Subcutaneous abdominal adipose tissue (tissue), 5 donors: ENCODE measurements at regions not wholly inside any gene's neighbourhood (a gene's known extent, or its start where the extent isn't known, plus 50 kb on each side); places are given as distances from the start of the nearest gene placed in this dataset.
"Not testable (repeated sequence)": the region's sequence is repeated elsewhere in the genome, so short reads cannot be mapped to it uniquely, and the experiment has no call there.

Experiments used
- H3K27ac ChIP-seq: one replicate; pipeline ENCODE4 v1.7.0; 2013; ENCODE audit warnings: low read depth, mild to moderate bottlenecking, inconsistent platforms, low read length, moderate library complexity
- H3K27me3 ChIP-seq, 5 donors: one replicate each; pipeline ENCODE4 v1.7.0; 2013; ENCODE audit warnings: low read length in 5 of 5, inconsistent platforms in 1 of 5; ENCODE audit not compliant: control insufficient read depth in 5 of 5, insufficient read depth in 4 of 5
- H3K36me3 ChIP-seq, 5 donors: one replicate each; pipeline ENCODE4 v1.7.0; 2013; ENCODE audit warnings: low read length in 5 of 5; ENCODE audit not compliant: control insufficient read depth in 5 of 5, insufficient read depth in 5 of 5
- H3K4me1 ChIP-seq, 5 donors: one replicate each; pipeline ENCODE4 v1.7.0; 2013; ENCODE audit warnings: low read length in 5 of 5, mild to moderate bottlenecking in 3 of 5, moderate library complexity in 1 of 5; ENCODE audit not compliant: control insufficient read depth in 5 of 5, insufficient read depth in 5 of 5
- H3K4me3 ChIP-seq, 5 donors: one replicate each; pipeline ENCODE4 v1.7.0; 2013; ENCODE audit warnings: low read length in 5 of 5, low read depth in 1 of 5
- H3K9ac ChIP-seq, 5 donors: one replicate each; pipeline ENCODE4 v1.7.0; 2013; ENCODE audit warnings: low read length in 5 of 5, mild to moderate bottlenecking in 4 of 5, moderate library complexity in 3 of 5
- H3K9me3 ChIP-seq, 5 donors: one replicate each; pipeline ENCODE4 v1.7.0; 2013; ENCODE audit warnings: low read length in 5 of 5; ENCODE audit not compliant: control insufficient read depth in 5 of 5
- donor health status: healthy.
- donor health status: healthy.
- donor health status: healthy.
- donor health status: healthy.
- donor health status: healthy.

- not testable (repeated sequence) for H3K9ac ChIP-seq, H3K36me3 ChIP-seq, H3K4me3 ChIP-seq, H3K9me3 ChIP-seq, H3K27ac ChIP-seq, H3K4me1 ChIP-seq, H3K27me3 ChIP-seq
Measured at GRCh38 chr3:176015228-176015627, 1156.1 kb downstream of the NAALADL2 start.

- Histone ChIP-seq H3K4me1 (no peaks in the 10 kb centered on the region), H3K9ac (no peak overlapping the region), H3K36me3 (no peaks in the 10 kb centered on the region), H3K4me3 (no peak overlapping the region), H3K27ac (no peak overlapping the region), H3K9me3 (no peaks in the 10 kb centered on the region), H3K27me3 (no peaks in the 10 kb centered on the region)
Measured at GRCh38 chr3:176009256-176009655, 1150.1 kb downstream of the NAALADL2 start.

GRCh38 chr3:176005564-176005963 is 1146.4 kb downstream of the NAALADL2 start:
- Histone ChIP-seq H3K9me3 (no peaks in the 10 kb centered on the region), H3K9ac (no peak overlapping the region), H3K27me3 (no peaks in the 10 kb centered on the region), H3K4me3 (no peak overlapping the region), H3K36me3 (no peaks in the 10 kb centered on the region), H3K27ac (no peak overlapping the region), H3K4me1 (no peaks in the 10 kb centered on the region)

- Histone ChIP-seq H3K9ac (no peak overlapping the region), H3K36me3 (no peaks in the 10 kb centered on the region), H3K27ac (no peak overlapping the region), H3K4me3 (no peak overlapping the region), H3K27me3 (no peaks in the 10 kb centered on the region), H3K4me1 (no peaks in the 10 kb centered on the region), H3K9me3 (peaks cover 0 to 14% (median 12%) of the 10 kb centered on the region in 5 donors)
Measured at GRCh38 chr3:175989161-175989560, 1130.0 kb downstream of the NAALADL2 start.

GRCh38 chr3:175988401-175988800 is 1129.3 kb downstream of the NAALADL2 start:
- H3K4me1 ChIP-seq = no peaks in the 10 kb centered on the region
- peaks cover 0 to 14% (median 12%) of the 10 kb centered on the region in 5 donors for H3K9me3 ChIP-seq
- H3K27ac ChIP-seq = no peak overlapping the region
- no peaks in the 10 kb centered on the region for H3K36me3 ChIP-seq
- no peak overlapping the region for H3K9ac ChIP-seq
- no peaks in the 10 kb centered on the region for H3K27me3 ChIP-seq
- no peak overlapping the region for H3K4me3 ChIP-seq

DNA sequence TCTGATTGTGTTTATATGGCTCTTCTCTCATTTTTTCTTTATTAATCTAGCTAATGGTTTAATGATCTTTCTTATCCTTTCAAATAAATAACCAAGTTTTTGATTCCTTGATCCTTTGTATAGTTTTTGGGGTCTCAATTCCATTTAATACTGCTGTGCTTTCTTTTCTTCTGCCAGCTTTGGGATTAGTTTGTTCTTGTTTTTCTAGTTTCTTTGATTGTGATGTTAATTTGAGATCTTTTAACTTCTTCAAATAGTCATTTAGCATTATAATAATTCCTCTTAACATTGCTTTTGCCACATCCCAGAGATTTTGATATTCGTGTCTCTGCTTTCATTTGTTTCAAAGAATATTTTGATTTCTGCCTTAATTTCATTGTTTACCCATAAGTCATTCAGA is 1126.6 kb downstream of the NAALADL2 start:
- Histone ChIP-seq H3K27ac (no peak overlapping the region), H3K36me3 (no peaks in the 10 kb centered on the region), H3K9me3 (peaks cover 0 to 14% (median 12%) of the 10 kb centered on the region in 5 donors), H3K9ac (no peak overlapping the region), H3K4me1 (no peaks in the 10 kb centered on the region), H3K27me3 (no peaks in the 10 kb centered on the region), H3K4me3 (no peak overlapping the region)

GRCh38 chr3:175983379-175983778 is 1124.2 kb downstream of the NAALADL2 start:
- no peaks in the 10 kb centered on the region for H3K27me3 ChIP-seq
- H3K4me1 ChIP-seq = no peaks in the 10 kb centered on the region
- H3K9ac ChIP-seq = no peak overlapping the region
- H3K9me3 ChIP-seq = peaks cover 0 to 12% (median 7%) of the 10 kb centered on the region in 5 donors
- H3K27ac ChIP-seq = no peak overlapping the region
- H3K36me3 ChIP-seq = no peaks in the 10 kb centered on the region
- no peak overlapping the region for H3K4me3 ChIP-seq

- no peaks in the 10 kb centered on the region for H3K36me3 ChIP-seq
- no peak overlapping the region for H3K4me3 ChIP-seq
- H3K27ac ChIP-seq = no peak overlapping the region
- no peaks in the 10 kb centered on the region for H3K4me1 ChIP-seq
- H3K9me3 ChIP-seq = peaks cover 0 to 5% (median 0%) of the 10 kb centered on the region in 5 donors
- H3K27me3 ChIP-seq = no peaks in the 10 kb centered on the region
- H3K9ac ChIP-seq = no peak overlapping the region
Measured at GRCh38 chr3:175980486-175981090, 1121.5 kb downstream of the NAALADL2 start.

GRCh38 chr3:175977968-175978752 is 1119.0 kb downstream of the NAALADL2 start:
- H3K4me3 ChIP-seq = no peak overlapping the region

DNA sequence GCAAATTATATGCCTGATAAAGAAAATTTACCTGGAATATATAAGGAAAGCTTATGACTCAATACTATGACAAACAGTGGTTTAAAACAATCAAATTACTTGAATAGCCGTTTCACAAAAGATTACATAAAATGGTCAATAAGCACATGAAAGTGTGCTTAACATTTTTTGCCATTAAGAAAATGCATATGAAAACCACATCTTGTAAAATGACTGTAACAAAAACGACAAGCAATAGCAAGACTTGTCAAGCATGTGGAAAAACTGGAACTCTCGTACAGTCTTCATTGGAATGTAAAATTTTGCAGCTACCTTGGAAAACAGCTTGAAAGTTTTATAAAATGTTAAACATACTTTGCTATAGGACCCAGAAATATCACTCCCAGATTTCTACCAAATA is 1110.3 kb downstream of the NAALADL2 start:
- H3K4me3 ChIP-seq = no peak overlapping the region
- H3K36me3 ChIP-seq = no peaks in the 10 kb centered on the region
- H3K9me3 ChIP-seq = peaks cover 0 to 12% (median 10%) of the 10 kb centered on the region in 5 donors
- no peak overlapping the region for H3K9ac ChIP-seq
- no peaks in the 10 kb centered on the region for H3K4me1 ChIP-seq
- H3K27ac ChIP-seq = no peak overlapping the region
- no peaks in the 10 kb centered on the region for H3K27me3 ChIP-seq

More at GRCh38 chr3:175977968-175978752, 1119.0 kb downstream of the NAALADL2 start:
- H3K9ac ChIP-seq = no peak overlapping the region
- no peaks in the 10 kb centered on the region for H3K36me3 ChIP-seq
- H3K27me3 ChIP-seq = no peaks in the 10 kb centered on the region
- H3K27ac ChIP-seq = no peak overlapping the region
- peaks cover 0 to 5% (median 0%) of the 10 kb centered on the region in 5 donors for H3K9me3 ChIP-seq
- H3K4me1 ChIP-seq = no peaks in the 10 kb centered on the region
